ENCODE measurements at regions not wholly inside any gene's neighbourhood (a gene's known extent, or its start where the extent isn't known, plus 50 kb on each side); places are given as distances from the start of the nearest gene placed in this dataset.
"Not testable (repeated sequence)": the region's sequence is repeated elsewhere in the genome, so short reads cannot be mapped to it uniquely, and the experiment has no call there.

DNA sequence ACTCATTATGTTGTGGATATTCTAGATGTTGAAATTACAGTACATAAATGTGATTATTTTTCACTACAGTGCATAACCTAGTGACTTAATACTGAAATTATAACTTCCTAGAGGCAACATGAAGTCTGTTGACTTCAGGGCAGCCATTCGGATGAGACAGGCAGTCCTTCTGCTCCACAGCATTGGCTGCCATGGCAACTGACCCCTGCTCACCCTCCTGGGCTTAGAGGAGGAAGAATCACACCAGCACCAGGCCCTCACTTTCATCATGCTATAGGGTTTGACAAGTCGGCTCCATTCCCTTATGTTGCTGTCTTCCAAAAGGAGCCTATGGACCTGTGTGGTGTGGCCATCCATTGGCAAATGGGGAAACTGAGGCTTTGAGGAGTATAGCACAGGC, 233.5 kb upstream of the TMEM132C start:
- intact Hi-C loops (cut with DNase I) = no loop called here
- TF ChIP-seq, protein P1, sequence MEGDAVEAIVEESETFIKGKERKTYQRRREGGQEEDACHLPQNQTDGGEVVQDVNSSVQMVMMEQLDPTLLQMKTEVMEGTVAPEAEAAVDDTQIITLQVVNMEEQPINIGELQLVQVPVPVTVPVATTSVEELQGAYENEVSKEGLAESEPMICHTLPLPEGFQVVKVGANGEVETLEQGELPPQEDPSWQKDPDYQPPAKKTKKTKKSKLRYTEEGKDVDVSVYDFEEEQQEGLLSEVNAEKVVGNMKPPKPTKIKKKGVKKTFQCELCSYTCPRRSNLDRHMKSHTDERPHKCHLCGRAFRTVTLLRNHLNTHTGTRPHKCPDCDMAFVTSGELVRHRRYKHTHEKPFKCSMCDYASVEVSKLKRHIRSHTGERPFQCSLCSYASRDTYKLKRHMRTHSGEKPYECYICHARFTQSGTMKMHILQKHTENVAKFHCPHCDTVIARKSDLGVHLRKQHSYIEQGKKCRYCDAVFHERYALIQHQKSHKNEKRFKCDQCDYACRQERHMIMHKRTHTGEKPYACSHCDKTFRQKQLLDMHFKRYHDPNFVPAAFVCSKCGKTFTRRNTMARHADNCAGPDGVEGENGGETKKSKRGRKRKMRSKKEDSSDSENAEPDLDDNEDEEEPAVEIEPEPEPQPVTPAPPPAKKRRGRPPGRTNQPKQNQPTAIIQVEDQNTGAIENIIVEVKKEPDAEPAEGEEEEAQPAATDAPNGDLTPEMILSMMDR (IDR thresholded peaks at IDR 0.05) = no peak
- TF ChIP-seq POLR2AphosphoS5 (IDR thresholded peaks at IDR 0.05) (no peak), POLR2A (IDR thresholded peaks at IDR 0.05) (no peak)
- H3K27me3 ChIP-seq (replicated peaks; ENCODE audit: insufficient read depth) = no peaks in the 10 kb centered on the region
- H3K9me3 ChIP-seq = no peaks in the 10 kb centered on the region
- no peak overlapping the region for H3K4me3 ChIP-seq
- H3K4me1 ChIP-seq (replicated peaks) = no peaks in the 10 kb centered on the region
- H3K36me3 ChIP-seq = no peaks in the 10 kb centered on the region
- DNase-seq (ENCODE audit: low spot score) = no peak
- no peak overlapping the region for H3K27ac ChIP-seq
- WGBS = 65% methylated on average over 2 of the region's 2 CpGs

DNA sequence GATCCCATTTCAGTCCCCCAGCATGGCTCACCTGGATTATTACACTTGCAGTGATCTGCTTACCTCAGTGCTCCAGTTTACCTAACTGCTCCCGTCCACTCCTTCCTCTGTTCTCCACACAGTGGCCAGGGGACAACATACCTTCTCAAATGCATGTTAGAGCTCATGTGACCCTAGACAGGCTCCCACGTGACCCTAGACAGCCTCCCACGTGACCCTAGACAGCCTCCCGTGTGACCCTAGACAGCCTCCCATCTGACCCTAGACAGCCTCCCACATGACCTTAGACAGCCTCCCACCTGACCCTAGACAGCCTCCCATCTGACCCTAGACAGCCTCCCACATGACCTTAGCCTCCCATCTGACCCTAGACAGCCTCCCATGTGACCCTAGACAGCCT, 226.0 kb upstream of the TMEM132C start:
- DNase-seq (ENCODE audit: low spot score) = no peak
- intact Hi-C loops (cut with DNase I) = no loop called here
- Histone ChIP-seq H3K27ac (no peak overlapping the region), H3K4me3 (no peak overlapping the region), H3K4me1 (replicated peaks) (no peaks in the 10 kb centered on the region), H3K9me3 (no peaks in the 10 kb centered on the region), H3K27me3 (replicated peaks; ENCODE audit: insufficient read depth) (no peaks in the 10 kb centered on the region), H3K36me3 (no peaks in the 10 kb centered on the region)
- WGBS = 94% methylated on average over 4 of the region's 4 CpGs
- TF ChIP-seq POLR2A (IDR thresholded peaks at IDR 0.05) (no peak), POLR2AphosphoS5 (IDR thresholded peaks at IDR 0.05) (no peak)

DNA sequence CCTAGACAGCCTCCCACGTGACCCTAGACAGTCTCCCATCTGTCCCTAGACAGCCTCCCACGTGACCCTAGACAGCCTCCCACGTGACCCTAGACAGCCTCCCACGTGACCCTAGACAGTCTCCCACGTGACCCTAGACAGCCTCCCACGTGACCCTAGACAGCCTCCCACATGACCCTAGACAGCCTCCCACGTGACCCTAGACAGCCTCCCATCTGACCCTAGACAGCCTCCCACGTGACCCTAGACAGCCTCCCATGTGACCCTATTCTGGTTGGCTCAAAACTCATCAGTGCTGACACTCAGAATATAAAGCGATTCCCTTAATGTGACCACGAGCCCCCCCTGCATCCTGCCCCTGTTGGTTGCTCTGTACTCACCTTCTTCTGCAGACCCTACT, 224.7 kb upstream of the TMEM132C start:
- H3K4me1 ChIP-seq (replicated peaks); DNase-seq (ENCODE audit: low spot score); H3K9me3 ChIP-seq; intact Hi-C loops (cut with DNase I); H3K27ac ChIP-seq; H3K27me3 ChIP-seq (replicated peaks; ENCODE audit: insufficient read depth); H3K4me3 ChIP-seq; H3K36me3 ChIP-seq: not testable (repeated sequence)
- 96% methylated on average over 10 of the region's 10 CpGs for WGBS

DNA sequence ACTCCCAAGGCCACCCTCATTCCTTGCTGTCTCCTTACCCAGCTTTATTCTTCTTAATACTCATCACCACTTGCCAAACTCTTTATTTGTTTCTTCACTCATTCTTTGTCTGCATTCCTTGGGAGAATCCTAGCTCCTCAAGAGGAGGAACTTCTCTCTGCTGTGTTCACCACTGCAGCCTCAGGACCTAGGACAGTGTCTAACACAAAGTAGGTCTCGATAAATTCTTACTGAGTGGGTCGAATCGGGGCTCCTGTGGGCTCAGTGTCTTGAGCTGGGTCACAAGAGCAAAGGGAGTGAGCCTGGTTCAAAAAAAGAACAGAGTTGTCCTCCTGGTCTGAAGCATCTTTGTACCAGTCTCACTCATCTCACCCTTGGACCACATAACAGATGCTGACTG, 224.1 kb upstream of the TMEM132C start:
- Histone ChIP-seq H3K9me3 (no peaks in the 10 kb centered on the region), H3K27ac (no peak overlapping the region), H3K4me1 (replicated peaks) (no peaks in the 10 kb centered on the region), H3K36me3 (no peaks in the 10 kb centered on the region), H3K27me3 (replicated peaks; ENCODE audit: insufficient read depth) (no peaks in the 10 kb centered on the region), H3K4me3 (no peak overlapping the region)
- TF ChIP-seq POLR2A (IDR thresholded peaks at IDR 0.05) = no peak
- no peak for TF ChIP-seq POLR2AphosphoS5 (IDR thresholded peaks at IDR 0.05)
- TF ChIP-seq, protein P1 (IDR thresholded peaks at IDR 0.05) = no peak
- no peak for DNase-seq (ENCODE audit: low spot score)
- WGBS = 91% methylated on average over 3 of the region's 3 CpGs
- intact Hi-C loops (cut with DNase I) = no loop called here

DNA sequence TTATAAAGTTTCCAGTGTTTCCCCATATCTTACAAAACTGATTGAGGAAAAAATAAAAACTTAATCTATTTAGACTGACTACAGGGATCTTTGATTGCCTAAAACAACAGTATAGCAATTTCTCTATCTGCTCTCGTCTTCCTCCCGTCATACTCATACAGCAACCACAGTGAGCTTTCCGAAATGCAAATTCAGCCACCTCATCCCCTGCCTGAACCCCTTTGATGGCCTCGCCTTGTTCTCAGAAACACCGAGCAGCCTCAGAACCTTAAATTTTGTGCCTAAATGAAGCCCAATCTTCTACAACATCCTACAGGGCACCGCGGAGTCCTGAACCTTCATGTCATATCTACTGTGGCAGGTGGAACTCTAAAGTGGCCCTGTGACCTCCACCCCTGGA, 223.7 kb upstream of the TMEM132C start:
- Histone ChIP-seq H3K4me3 (no peak overlapping the region), H3K27me3 (replicated peaks; ENCODE audit: insufficient read depth) (no peaks in the 10 kb centered on the region), H3K27ac (no peak overlapping the region), H3K9me3 (no peaks in the 10 kb centered on the region), H3K36me3 (no peaks in the 10 kb centered on the region), H3K4me1 (replicated peaks) (no peaks in the 10 kb centered on the region)
- 90% methylated on average over 7 of the region's 7 CpGs for WGBS
- no peak for DNase-seq (ENCODE audit: low spot score)
- intact Hi-C loops (cut with DNase I) = no loop called here
- TF ChIP-seq POLR2A (IDR thresholded peaks at IDR 0.05) (no peak), POLR2AphosphoS5 (IDR thresholded peaks at IDR 0.05) (no peak)
- TF ChIP-seq, protein P1 (IDR thresholded peaks at IDR 0.05) = no peak

DNA sequence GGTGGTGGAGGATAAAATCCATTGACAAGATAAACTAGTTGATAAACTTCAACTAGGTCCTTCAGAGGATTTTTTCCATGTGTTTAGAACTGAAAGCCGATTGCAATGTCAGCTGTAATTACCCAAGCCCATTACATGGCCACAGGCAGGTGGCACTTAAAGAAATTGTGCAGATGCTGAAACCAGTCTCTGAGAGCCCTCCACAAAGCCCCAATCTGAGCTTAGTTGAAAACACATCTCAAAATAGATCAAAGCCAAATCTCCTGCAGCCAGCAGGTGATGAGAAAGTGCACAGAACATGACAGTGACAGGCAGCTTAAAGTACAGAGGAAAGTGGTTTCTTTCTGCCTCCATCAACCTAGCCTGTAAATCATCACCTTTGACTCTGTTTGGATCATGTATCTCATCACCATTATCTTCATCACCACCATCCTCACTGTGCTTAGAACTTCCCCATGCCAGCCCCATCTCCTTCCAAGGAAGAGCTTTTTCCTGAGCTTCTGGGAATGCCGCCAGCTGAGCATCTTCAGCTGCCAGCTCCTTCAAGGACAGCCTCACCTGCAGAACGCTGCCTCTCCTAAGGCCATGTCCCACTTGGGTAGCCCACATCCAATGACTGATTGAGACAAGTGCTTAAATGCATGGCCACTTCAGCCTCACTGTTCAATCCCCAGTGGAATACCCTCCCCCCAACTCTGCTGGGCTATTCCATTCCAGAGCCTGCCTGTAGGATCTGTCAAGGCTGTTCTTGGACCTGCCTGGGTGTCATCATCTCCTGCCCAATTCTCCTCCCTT, 219.5 kb upstream of the TMEM132C start:
- no peaks in the 10 kb centered on the region for H3K4me1 ChIP-seq (replicated peaks)
- no peak overlapping the region for H3K27ac ChIP-seq
- DNase-seq (ENCODE audit: low spot score) = no peak
- H3K4me3 ChIP-seq = no peak overlapping the region
- H3K36me3 ChIP-seq = no peaks in the 10 kb centered on the region
- TF ChIP-seq POLR2AphosphoS5 (IDR thresholded peaks at IDR 0.05) = no peak
- TF ChIP-seq, protein P1 (IDR thresholded peaks at IDR 0.05) = no peak
- no peak for TF ChIP-seq POLR2A (IDR thresholded peaks at IDR 0.05)
- intact Hi-C loops (cut with DNase I) = no loop called here
- 66% methylated on average over 3 of the region's 3 CpGs for WGBS
- H3K27me3 ChIP-seq (replicated peaks; ENCODE audit: insufficient read depth) = no peaks in the 10 kb centered on the region
- H3K9me3 ChIP-seq = no peaks in the 10 kb centered on the region

All from prostate gland (tissue), 2 donors.